ENCODE measurements at regions not wholly inside any gene's neighbourhood (a gene's known extent, or its start where the extent isn't known, plus 50 kb on each side); places are given as distances from the start of the nearest gene placed in this dataset.

GRCh38 chr10:123361832-123362231 is 207.6 kb downstream of the BUB3 start (continued):
- no peak for TF ChIP-seq CUX1 (CRISPR knock-in tag; IDR thresholded peaks at IDR 0.05)
- no peak for TF ChIP-seq KLF13 (tag; IDR thresholded peaks at IDR 0.05; ENCODE audit: borderline replicate concordance, low read depth)
- TF ChIP-seq ZNF395 (CRISPR knock-in tag; IDR thresholded peaks at IDR 0.05): no peak
- no peak for TF ChIP-seq CREB3L1 (IDR thresholded peaks at IDR 0.05; ENCODE audit: borderline replicate concordance, low read depth)
- no peak for TF ChIP-seq MAFF (IDR thresholded peaks at IDR 0.05; ENCODE audit: low read length)
- TF ChIP-seq ILF3 (IDR thresholded peaks at IDR 0.05; ENCODE audit: borderline replicate concordance): no peak
- no peak for TF ChIP-seq ZFP36 (IDR thresholded peaks at IDR 0.05; ENCODE audit: low read depth, low read length, partially characterized antibody)
- TF ChIP-seq DDX20 (tag; IDR thresholded peaks at IDR 0.05; ENCODE audit: low read depth): no peak
- no peak for TF ChIP-seq RFX5 (IDR thresholded peaks at IDR 0.05; ENCODE audit: low read depth, low read length)
